MCF 10A (cell line): ENCODE measurements at regions not wholly inside any gene's neighbourhood (a gene's known extent, or its start where the extent isn't known, plus 50 kb on each side); places are given as distances from the start of the nearest gene placed in this dataset.

ENCODE experiments used
- BruUV-seq: library from RNA; stranded (reverse); fragments of 400-500 nt; replicated peaks from 2 replicates; lab custom pipeline; 2021; lab: Mats Ljungman, UMichigan
- CTCF ChIA-PET: fragments of 300-600 bp; sonication (Branson Sonifier 250); formaldehyde crosslinking; extraction: SDS; loops from one replicate; lab custom pipeline; 2021; ENCODE audit warnings: antibody characterized with exemption, inconsistent platforms; lab: Yijun Ruan, JAX
- POLR2A ChIA-PET: fragments of 300-600, 350-650 bp; sonication (Branson Sonifier 250); formaldehyde crosslinking; extraction: SDS; loops from one replicate; lab custom pipeline; 2020; ENCODE audit warnings: antibody characterized with exemption, inconsistent platforms; lab: Yijun Ruan, JAX
- DNase-seq: peaks from one replicate; pipeline ENCODE4 v3.0.0-alpha.2; 2018; ENCODE audit not compliant: unreplicated experiment
- H3K27ac Mint-ChIP-seq: one replicate; pipeline ENCODE4 v1.8.0; 2022; ENCODE audit warnings: mild to moderate bottlenecking, low read depth, mixed read lengths; ENCODE audit not compliant: unreplicated experiment
- H3K27me3 Mint-ChIP-seq: one replicate; pipeline ENCODE4 v1.8.0; 2022; ENCODE audit warnings: mixed read lengths; ENCODE audit not compliant: insufficient read depth, unreplicated experiment
- H3K36me3 Mint-ChIP-seq: one replicate; pipeline ENCODE4 v1.8.0; 2022; ENCODE audit warnings: mild to moderate bottlenecking, moderate library complexity, mixed read lengths; ENCODE audit not compliant: insufficient read depth, unreplicated experiment
- H3K4me1 Mint-ChIP-seq: one replicate; pipeline ENCODE4 v1.8.0; 2022; ENCODE audit warnings: mixed read lengths; ENCODE audit not compliant: insufficient read depth, unreplicated experiment
- H3K4me3 Mint-ChIP-seq: one replicate; pipeline ENCODE4 v1.8.0; 2022; ENCODE audit warnings: mild to moderate bottlenecking, moderate library complexity, mixed read lengths; ENCODE audit not compliant: unreplicated experiment
- H3K9me3 Mint-ChIP-seq: one replicate; pipeline ENCODE4 v1.8.0; 2022; ENCODE audit warnings: mixed read lengths; ENCODE audit not compliant: unreplicated experiment
- intact Hi-C: fragments of 100-400 bp; cut with micrococcal nuclease; formaldehyde crosslinking; loops from 2 replicates; pipeline ENCODE4 v1.14.1; 2022
- TF ChIP-seq, protein P1 (sequence below): fragments of 200-600 bp; IDR thresholded peaks from one replicate; pipeline ENCODE4 v1.8.0; 2022; ENCODE audit warnings: antibody characterized with exemption, mild to moderate bottlenecking; ENCODE audit not compliant: unreplicated experiment

- TF ChIP-seq, protein P1, sequence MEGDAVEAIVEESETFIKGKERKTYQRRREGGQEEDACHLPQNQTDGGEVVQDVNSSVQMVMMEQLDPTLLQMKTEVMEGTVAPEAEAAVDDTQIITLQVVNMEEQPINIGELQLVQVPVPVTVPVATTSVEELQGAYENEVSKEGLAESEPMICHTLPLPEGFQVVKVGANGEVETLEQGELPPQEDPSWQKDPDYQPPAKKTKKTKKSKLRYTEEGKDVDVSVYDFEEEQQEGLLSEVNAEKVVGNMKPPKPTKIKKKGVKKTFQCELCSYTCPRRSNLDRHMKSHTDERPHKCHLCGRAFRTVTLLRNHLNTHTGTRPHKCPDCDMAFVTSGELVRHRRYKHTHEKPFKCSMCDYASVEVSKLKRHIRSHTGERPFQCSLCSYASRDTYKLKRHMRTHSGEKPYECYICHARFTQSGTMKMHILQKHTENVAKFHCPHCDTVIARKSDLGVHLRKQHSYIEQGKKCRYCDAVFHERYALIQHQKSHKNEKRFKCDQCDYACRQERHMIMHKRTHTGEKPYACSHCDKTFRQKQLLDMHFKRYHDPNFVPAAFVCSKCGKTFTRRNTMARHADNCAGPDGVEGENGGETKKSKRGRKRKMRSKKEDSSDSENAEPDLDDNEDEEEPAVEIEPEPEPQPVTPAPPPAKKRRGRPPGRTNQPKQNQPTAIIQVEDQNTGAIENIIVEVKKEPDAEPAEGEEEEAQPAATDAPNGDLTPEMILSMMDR, result peak; percentile 64
- no peaks in the 10 kb centered on the region for H3K27me3 Mint-ChIP-seq
- intact Hi-C loops, result loop anchor here (1.0 to 2.0 kb wide), 9 partner anchors 262 to 643 kb away; no protein-coding TSS in a partner anchor
- H3K9me3 Mint-ChIP-seq, result no peaks in the 10 kb centered on the region
- no peak overlapping the region for H3K27ac Mint-ChIP-seq
- peak; percentile 84 for DNase-seq
- no peaks in the 10 kb centered on the region for H3K36me3 Mint-ChIP-seq
- CTCF ChIA-PET, result interaction anchor here (0.5 to 6.1 kb wide), 32 partner anchors 9 to 1089 kb away, joined by 3 to 75 read pairs (median 4); no protein-coding TSS in a partner anchor
- no peak overlapping the region for H3K4me3 Mint-ChIP-seq
- H3K4me1 Mint-ChIP-seq, result peaks cover 10% of the 10 kb centered on the region
- BruUV-seq, result no TSS peak
- POLR2A ChIA-PET, result interaction anchor here (1.8 to 2.1 kb wide), 2 partner anchors 206 to 583 kb away, joined by 4 read pairs; no protein-coding TSS in a partner anchor
These were observed 206.6 kb upstream of the RFX3 start for GRCh38 chr9:3732077-3733038.

- no peak overlapping the region for H3K4me3 Mint-ChIP-seq
- peaks cover 10% of the 10 kb centered on the region for H3K4me1 Mint-ChIP-seq
- H3K27ac Mint-ChIP-seq, result no peak overlapping the region
- H3K36me3 Mint-ChIP-seq, result no peaks in the 10 kb centered on the region
- TF ChIP-seq, protein P1, result no peak
- POLR2A ChIA-PET, result no interaction called here
- intact Hi-C loops, result no loop called here
- CTCF ChIA-PET, result interaction anchor here (0.5 to 6.1 kb wide), 7 partner anchors 150 to 645 kb away, joined by 3 to 75 read pairs (median 4); no protein-coding TSS in a partner anchor
- no peaks in the 10 kb centered on the region for H3K9me3 Mint-ChIP-seq
- no TSS peak for BruUV-seq
- H3K27me3 Mint-ChIP-seq, result no peaks in the 10 kb centered on the region
- DNase-seq, result no peak
These were observed 204.7 kb upstream of the RFX3 start for GRCh38 chr9:3730511-3730922.

DNA sequence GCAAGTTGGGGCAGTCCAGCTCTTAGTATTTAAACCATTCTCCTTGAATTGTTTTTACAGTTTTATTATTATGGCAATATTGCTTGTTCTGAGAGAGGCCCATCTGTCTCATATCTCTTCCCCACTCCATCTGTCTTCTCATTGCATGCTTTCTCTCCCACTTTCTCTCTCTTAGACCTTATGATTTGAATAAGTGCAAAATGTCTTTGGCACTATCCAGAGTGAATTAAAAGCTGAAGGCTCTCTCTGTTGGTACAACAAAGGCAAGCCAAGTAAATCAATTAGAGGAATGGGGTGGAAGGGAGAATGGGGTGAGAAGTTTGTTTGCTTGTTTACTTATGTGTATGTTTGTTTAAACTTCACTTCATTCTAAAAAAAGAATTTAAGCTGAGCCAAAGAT lies 195.3 kb upstream of the RFX3 start:
- Mint-ChIP-seq H3K36me3 (no peaks in the 10 kb centered on the region), H3K4me3 (no peak overlapping the region), H3K9me3 (no peaks in the 10 kb centered on the region), H3K27me3 (peaks cover 23% of the 10 kb centered on the region), H3K4me1 (no peaks in the 10 kb centered on the region), H3K27ac (no peak overlapping the region)
- DNase-seq, result no peak
- intact Hi-C loops, result no loop called here
- TF ChIP-seq, protein P1, result no peak
- POLR2A ChIA-PET, result no interaction called here
- no TSS peak for BruUV-seq
- CTCF ChIA-PET, result interaction anchor here (0.7 to 1.7 kb wide), 4 partner anchors 507 to 646 kb away, joined by 3 to 4 read pairs (median 4); no protein-coding TSS in a partner anchor

GRCh38 chr9:3719286-3719685 lies 193.5 kb upstream of the RFX3 start:
- peaks cover 41% of the 10 kb centered on the region for H3K27me3 Mint-ChIP-seq
- TF ChIP-seq, protein P1, result no peak
- H3K4me3 Mint-ChIP-seq, result no peak overlapping the region

More at GRCh38 chr9:3719286-3719685, 193.5 kb upstream of the RFX3 start:
- intact Hi-C loops, result no loop called here
- Mint-ChIP-seq H3K36me3 (no peaks in the 10 kb centered on the region), H3K9me3 (no peaks in the 10 kb centered on the region), H3K4me1 (no peaks in the 10 kb centered on the region), H3K27ac (no peak overlapping the region)
- DNase-seq, result no peak
- no TSS peak for BruUV-seq
- ChIA-PET CTCF (interaction anchor here (1.4 kb wide), 1 partner anchor 13 kb away, joined by 4 read pairs; no protein-coding TSS in a partner anchor), POLR2A (no interaction called here)
